H1 (cell line): ENCODE measurements at regions not wholly inside any gene's neighbourhood (a gene's known extent, or its start where the extent isn't known, plus 50 kb on each side); places are given as distances from the start of the nearest gene placed in this dataset.

Experiments used
- CTCF ChIA-PET: fragments of 300-600 bp; sonication (Branson Sonifier 250); formaldehyde crosslinking; loops from one replicate; lab custom pipeline; 2021; ENCODE audit not compliant: partially characterized antibody; lab: Charles Lee
- POLR2A ChIA-PET: fragments of 300-600 bp; sonication (Branson Sonifier 250); formaldehyde crosslinking; loops from one replicate; lab custom pipeline; 2021; ENCODE audit warnings: inconsistent platforms; ENCODE audit not compliant: partially characterized antibody; lab: Charles Lee
- DNase-seq, 2 experiments: peaks; one replicate each; pipeline versions ENCODE4 v3.0.0 to v3.0.0-alpha.2; 2010 to 2022; ENCODE audit warnings: low spot score in 2 of 2, low read depth in 1 of 2, mixed read lengths in 1 of 2
- FAIRE-seq: peaks from 2 replicates; lab custom pipeline; 2011; peaks lifted over from hg19 to GRCh38; lab: Jason Lieb, UNC
- H2AFZ ChIP-seq: 2 replicates; pipeline ENCODE4 v1.8.1; 2012; ENCODE audit warnings: low read length, inconsistent platforms
- H2AK5ac ChIP-seq: 2 replicates; pipeline ENCODE4 v1.6.1; 2013; ENCODE audit warnings: low read depth, low read length
- H2BK120ac ChIP-seq: replicated peaks from 2 replicates; pipeline ENCODE3; 2013; ENCODE audit warnings: low read depth, low read length, inconsistent platforms
- H2BK12ac ChIP-seq: 2 replicates; pipeline ENCODE4 v1.6.1; 2013; ENCODE audit warnings: low read depth, low read length
- H2BK15ac ChIP-seq: 2 replicates; pipeline ENCODE4 v1.6.1; 2013; ENCODE audit warnings: low read length
- H2BK20ac ChIP-seq: 2 replicates; pipeline ENCODE4 v1.6.1; 2013; ENCODE audit warnings: low read length
- H2BK5ac ChIP-seq: 2 replicates; pipeline ENCODE4 v1.6.1; 2013; ENCODE audit warnings: low read depth, low read length
- H3K14ac ChIP-seq: 2 replicates; pipeline ENCODE4 v1.6.1; 2013; ENCODE audit warnings: inconsistent platforms; ENCODE audit not compliant: insufficient read length
- H3K18ac ChIP-seq: 2 replicates; pipeline ENCODE4 v1.6.1; 2013; ENCODE audit warnings: low read length; ENCODE audit errors: extremely low read depth
- H3K23ac ChIP-seq: 2 replicates; pipeline ENCODE4 v1.6.1; 2013; ENCODE audit warnings: inconsistent platforms; ENCODE audit not compliant: insufficient read length
- H3K23me2 ChIP-seq: 2 replicates; pipeline ENCODE4 v1.6.1; 2013; ENCODE audit warnings: low read depth, low read length
- H3K27ac ChIP-seq: 2 replicates; pipeline ENCODE4 v1.6.1; 2011; ENCODE audit warnings: low read depth, low read length, inconsistent platforms
- H3K27me3 ChIP-seq, 4 experiments: replicated peaks in 1 of 4; 1 replicate in 1 of 4; 2 replicates in 3 of 4; pipeline versions ENCODE4 v1.6.1 to v1.8.1; 2011 to 2013; ENCODE audit warnings: low read length in 3 of 4, mild to moderate bottlenecking in 3 of 4, inconsistent platforms in 2 of 4, mixed read lengths in 2 of 4, moderate library complexity in 1 of 4; ENCODE audit not compliant: control insufficient read depth in 3 of 4, insufficient read depth in 3 of 4; ENCODE audit errors: extremely low read depth in 1 of 4
- H3K36me3 ChIP-seq, 4 experiments: 2 replicates each; pipeline versions ENCODE4 v1.6.1 to v1.8.1; 2011 to 2013; ENCODE audit warnings: mild to moderate bottlenecking in 4 of 4, low read length in 3 of 4, moderate library complexity in 2 of 4, control low read depth in 1 of 4, inconsistent platforms in 1 of 4; ENCODE audit not compliant: insufficient read depth in 4 of 4, control insufficient read depth in 2 of 4
- H3K4ac ChIP-seq: replicated peaks from 2 replicates; pipeline ENCODE3; 2013; ENCODE audit warnings: low read length, low read depth, mixed read lengths, inconsistent platforms; ENCODE audit not compliant: insufficient read length
- H3K4me1 ChIP-seq, 4 experiments: replicated peaks in 1 of 4; 1 replicate in 1 of 4; 2 replicates in 3 of 4; pipeline versions ENCODE4 v1.6.1 to v1.8.1; 2011 to 2013; ENCODE audit warnings: low read length in 3 of 4, inconsistent platforms in 2 of 4, mixed read lengths in 1 of 4; ENCODE audit not compliant: insufficient read depth in 4 of 4, control insufficient read depth in 3 of 4
- H3K4me2 ChIP-seq, 2 experiments: 2 replicates each; pipeline versions ENCODE4 v1.6.1 to v1.8.1; 2011 to 2013; ENCODE audit warnings: low read depth in 2 of 2, low read length in 2 of 2, control low read depth in 1 of 2, inconsistent platforms in 1 of 2, mild to moderate bottlenecking in 1 of 2; ENCODE audit not compliant: insufficient read depth in 1 of 2
- H3K4me3 ChIP-seq, 4 experiments: fragments of 200-600, 300-600 bp in 1 of 4; sonication (generic), shearing (Covaris generic), sonication (Bioruptor Twin) in 1 of 4; 2 replicates each; pipeline versions ENCODE4 v1.5.1 to v1.8.1; 2011 to 2016; ENCODE audit warnings: low read length in 4 of 4, low read depth in 3 of 4, control low read depth in 2 of 4, inconsistent platforms in 2 of 4, mild to moderate bottlenecking in 2 of 4, mixed read lengths in 1 of 4, moderate library complexity in 1 of 4; ENCODE audit not compliant: insufficient read depth in 2 of 4; ENCODE audit errors: extremely low read depth in 1 of 4
- H3K56ac ChIP-seq: replicated peaks from 2 replicates; pipeline ENCODE3; 2013; ENCODE audit warnings: low read depth, mild to moderate bottlenecking, mixed read lengths, low read length, inconsistent platforms; ENCODE audit not compliant: insufficient read length
- H3K79me1 ChIP-seq: 2 replicates; pipeline ENCODE4 v1.6.1; 2013; ENCODE audit warnings: low read depth, low read length, control low read depth
- H3K79me2 ChIP-seq, 2 experiments: 2 replicates each; pipeline versions ENCODE4 v1.6.1 to v1.8.1; 2012 to 2013; ENCODE audit warnings: low read length in 2 of 2, mild to moderate bottlenecking in 2 of 2, inconsistent platforms in 1 of 2; ENCODE audit not compliant: insufficient read depth in 2 of 2, control insufficient read depth in 1 of 2
- H3K9ac ChIP-seq, 4 experiments: replicated peaks in 1 of 4; 1 replicate in 1 of 4; 2 replicates in 3 of 4; pipeline versions ENCODE4 v1.6.1 to v1.8.1; 2011 to 2013; ENCODE audit warnings: low read depth in 3 of 4, low read length in 3 of 4, control low read depth in 2 of 4, mild to moderate bottlenecking in 2 of 4, moderate library complexity in 2 of 4, inconsistent platforms in 1 of 4; ENCODE audit errors: extremely low read depth in 1 of 4
- H3K9me3 ChIP-seq, 2 experiments: 2 replicates each; pipeline versions ENCODE4 v1.6.1 to v1.8.1; 2012 to 2013; ENCODE audit warnings: mild to moderate bottlenecking in 2 of 2, moderate library complexity in 2 of 2, control low read depth in 1 of 2, inconsistent platforms in 1 of 2, low read depth in 1 of 2, low read length in 1 of 2, mixed read lengths in 1 of 2; ENCODE audit not compliant: insufficient read depth in 2 of 2
- H4K20me1 ChIP-seq, 2 experiments: replicated peaks in 1 of 2; 2 replicates each; pipeline versions ENCODE3 to v1.8.1; 2011 to 2013; ENCODE audit warnings: inconsistent platforms in 2 of 2, low read length in 2 of 2, mild to moderate bottlenecking in 1 of 2; ENCODE audit not compliant: insufficient read depth in 2 of 2, control insufficient read depth in 1 of 2
- H4K5ac ChIP-seq: 2 replicates; pipeline ENCODE4 v1.6.1; 2013; ENCODE audit warnings: low read length, low read depth, mixed read lengths, inconsistent platforms; ENCODE audit not compliant: insufficient read length
- H4K8ac ChIP-seq: 2 replicates; pipeline ENCODE4 v1.8.0; 2013; ENCODE audit warnings: mild to moderate bottlenecking, moderate library complexity, low read length, inconsistent platforms; ENCODE audit not compliant: insufficient read depth; ENCODE audit errors: extremely low read depth
- H4K91ac ChIP-seq: replicated peaks from 2 replicates; pipeline ENCODE3; 2013; ENCODE audit warnings: low read length, mixed read lengths, inconsistent platforms; ENCODE audit not compliant: insufficient read length
- ASH2L ChIP-seq: fragments of 200-600, 300-600 bp; sonication (generic); IDR thresholded peaks from one replicate; pipeline ENCODE4 v1.7.1; 2017; ENCODE audit warnings: low read length
- BACH1 ChIP-seq: IDR thresholded peaks from 2 replicates; pipeline ENCODE4 v1.6.1; 2012; ENCODE audit warnings: low read length, improper control_type of control experiment
- CBX5 ChIP-seq: fragments of 300-800, 300-1000 bp; sonication (generic); IDR thresholded peaks from 2 replicates; pipeline ENCODE4 v1.7.1; 2016; ENCODE audit warnings: antibody characterized with exemption, low read length, low read depth
- CBX8 ChIP-seq: fragments of 300-800, 300-1000 bp; sonication (generic); IDR thresholded peaks from 2 replicates; pipeline ENCODE4 v1.7.1; 2016; ENCODE audit warnings: low read depth, low read length, borderline replicate concordance
- CREB1 ChIP-seq: IDR thresholded peaks from 2 replicates; pipeline ENCODE4 v1.6.1; 2012; ENCODE audit warnings: inconsistent platforms
- KDM4A ChIP-seq: IDR thresholded peaks from one replicate; pipeline ENCODE4 v1.7.1; 2012; ENCODE audit warnings: low read depth, mild to moderate bottlenecking, moderate library complexity, low read length, inconsistent platforms; ENCODE audit not compliant: severe bottlenecking
- KDM5A ChIP-seq: fragments of 200-600 bp; IDR thresholded peaks from 2 replicates; pipeline ENCODE4 v1.7.1; 2012; ENCODE audit warnings: mild to moderate bottlenecking, low read length, inconsistent platforms, mixed read lengths
- NRF1 ChIP-seq: IDR thresholded peaks from 2 replicates; pipeline ENCODE4 v1.6.1; 2011; ENCODE audit warnings: mild to moderate bottlenecking, low read depth, low read length, improper control_type of control experiment
- RFX5 ChIP-seq: IDR thresholded peaks from 2 replicates; pipeline ENCODE4 v1.6.1; 2011; ENCODE audit warnings: low read depth, low read length, improper control_type of control experiment, borderline replicate concordance
- SP1 ChIP-seq: IDR thresholded peaks from 2 replicates; pipeline ENCODE4 v1.6.1; 2011; ENCODE audit warnings: low read depth, low read length
- SP2 ChIP-seq: IDR thresholded peaks from 2 replicates; pipeline ENCODE4 v1.6.1; 2012; ENCODE audit warnings: mild to moderate bottlenecking, low read length, inconsistent platforms
- TEAD4 ChIP-seq: IDR thresholded peaks from 2 replicates; pipeline ENCODE4 v1.6.1; 2012; ENCODE audit warnings: low read depth, low read length, inconsistent platforms, mixed read lengths
- WGBS, 2 experiments: shearing (Covaris generic) in 1 of 2; methylation state at CpG; one replicate each; pipeline versions ENCODE4 v1.1.6 to v1.1.7; 2013 to 2015; ENCODE audit warnings: low lambda C conversion rate in 2 of 2, mixed read lengths in 2 of 2, inconsistent platforms in 1 of 2, low coverage in 1 of 2, missing lambda C conversion rate in 1 of 2; ENCODE audit not compliant: insufficient replicate concordance in 2 of 2, insufficient coverage in 1 of 2, insufficient read length in 1 of 2; ENCODE audit errors: extremely low coverage in 1 of 2, missing lambda C conversion rate in 1 of 2; 5-methylcytosine and 5-hydroxymethylcytosine counted together
- TF ChIP-seq, protein P1 (sequence below), 3 experiments: IDR thresholded peaks; 1 replicate in 2 of 3; 2 replicates in 1 of 3; pipeline versions ENCODE4 v1.5.1 to v1.6.1; 2011; ENCODE audit warnings: low read length in 3 of 3, mild to moderate bottlenecking in 3 of 3, inconsistent platforms in 2 of 3, low read depth in 1 of 3, moderate library complexity in 1 of 3; ENCODE audit not compliant: insufficient read depth in 1 of 3; ENCODE audit errors: control extremely low read depth in 1 of 3

GRCh38 chr14:71582705-71583104 lies 349.5 kb upstream of the RGS6 start:
- no peak overlapping the region for H2BK12ac ChIP-seq
- peaks cover 3 to 4% of the 10 kb centered on the region in 2 experiments for H4K20me1 ChIP-seq
- no peak overlapping the region for H2BK15ac ChIP-seq
- no peaks in the 10 kb centered on the region for H3K9me3 ChIP-seq
- ChIA-PET POLR2A (no interaction called here), CTCF (interaction anchor here (0.6 to 1.5 kb wide), 2 partner anchors 11 to 90 kb away, joined by 3 to 5 read pairs; no protein-coding TSS in a partner anchor)
- H3K79me2 ChIP-seq = no peaks in the 10 kb centered on the region
- peaks cover 0 to 7% (median 3%) of the 10 kb centered on the region in 4 experiments; a peak in 3 of 7 replicates for H3K4me1 ChIP-seq
- H3K79me1 ChIP-seq = peaks cover 2% of the 10 kb centered on the region; the same call in 1 of the 2 replicates
- H3K23me2 ChIP-seq = no peaks in the 10 kb centered on the region
- H4K91ac ChIP-seq = no peak overlapping the region
- no peak overlapping the region for H3K18ac ChIP-seq
- no peak overlapping the region for H3K23ac ChIP-seq
- no peak overlapping the region for H3K56ac ChIP-seq
- H3K14ac ChIP-seq = no peak overlapping the region
- H4K5ac ChIP-seq = no peak overlapping the region
- 94% methylated on average over 1 of the region's 1 CpG; no CpG with 5 or more reads in 1 of the 2 experiments for WGBS, 2 experiments
- no peaks in the 10 kb centered on the region for H3K36me3 ChIP-seq
- H2AK5ac ChIP-seq = no peak overlapping the region
- no peak overlapping the region for H3K4me2 ChIP-seq
- no peak overlapping the region for H2BK20ac ChIP-seq
- H2BK120ac ChIP-seq = no peak overlapping the region
- no peak overlapping the region for H2AFZ ChIP-seq
- no peak overlapping the region for H2BK5ac ChIP-seq
- no peak overlapping the region for H4K8ac ChIP-seq
- no peak overlapping the region for H3K27ac ChIP-seq
- DNase-seq (no peak), FAIRE-seq (no peak)
- H3K27me3 ChIP-seq = no peaks in the 10 kb centered on the region
- H3K4ac ChIP-seq = no peak overlapping the region
- no peak overlapping the region for H3K9ac ChIP-seq
- no peak overlapping the region for H3K4me3 ChIP-seq
- no peak for TF ChIP-seq ASH2L
- TF ChIP-seq SP2 = no peak
- no peak for TF ChIP-seq SP1
- no peak for TF ChIP-seq KDM5A
- no peak for TF ChIP-seq CBX8
- TF ChIP-seq BACH1 = no peak
- TF ChIP-seq, protein P1, sequence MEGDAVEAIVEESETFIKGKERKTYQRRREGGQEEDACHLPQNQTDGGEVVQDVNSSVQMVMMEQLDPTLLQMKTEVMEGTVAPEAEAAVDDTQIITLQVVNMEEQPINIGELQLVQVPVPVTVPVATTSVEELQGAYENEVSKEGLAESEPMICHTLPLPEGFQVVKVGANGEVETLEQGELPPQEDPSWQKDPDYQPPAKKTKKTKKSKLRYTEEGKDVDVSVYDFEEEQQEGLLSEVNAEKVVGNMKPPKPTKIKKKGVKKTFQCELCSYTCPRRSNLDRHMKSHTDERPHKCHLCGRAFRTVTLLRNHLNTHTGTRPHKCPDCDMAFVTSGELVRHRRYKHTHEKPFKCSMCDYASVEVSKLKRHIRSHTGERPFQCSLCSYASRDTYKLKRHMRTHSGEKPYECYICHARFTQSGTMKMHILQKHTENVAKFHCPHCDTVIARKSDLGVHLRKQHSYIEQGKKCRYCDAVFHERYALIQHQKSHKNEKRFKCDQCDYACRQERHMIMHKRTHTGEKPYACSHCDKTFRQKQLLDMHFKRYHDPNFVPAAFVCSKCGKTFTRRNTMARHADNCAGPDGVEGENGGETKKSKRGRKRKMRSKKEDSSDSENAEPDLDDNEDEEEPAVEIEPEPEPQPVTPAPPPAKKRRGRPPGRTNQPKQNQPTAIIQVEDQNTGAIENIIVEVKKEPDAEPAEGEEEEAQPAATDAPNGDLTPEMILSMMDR (IDR thresholded peaks at IDR 0.05; ENCODE audit: control extremely low read depth in 1 of 3, insufficient read depth in 1 of 3, low read depth in 1 of 3, low read length in 3 of 3) = no peak
- TF ChIP-seq NRF1 = no peak
- no peak for TF ChIP-seq CREB1
- TF ChIP-seq CBX5 = no peak
- TF ChIP-seq TEAD4 = no peak
- TF ChIP-seq RFX5 = no peak
- no peak for TF ChIP-seq KDM4A
